GM20000 (cell line): ENCODE measurements at regions not wholly inside any gene's neighbourhood (a gene's known extent, or its start where the extent isn't known, plus 50 kb on each side); places are given as distances from the start of the nearest gene placed in this dataset.
A peak's percentile ranks its signal among the peaks of the same experiment; 100 is the strongest.

Experiments used
- DNase-seq: peaks from one replicate; pipeline ENCODE4 v3.0.0; 2012; ENCODE audit warnings: low spot score
- TF ChIP-seq, protein P1 (sequence below): IDR thresholded peaks from 2 replicates; pipeline ENCODE4 v1.5.1; 2012; ENCODE audit warnings: mild to moderate bottlenecking, control low read depth; ENCODE audit errors: extremely low read depth, missing control alignments

- no peak for DNase-seq
- TF ChIP-seq, protein P1, sequence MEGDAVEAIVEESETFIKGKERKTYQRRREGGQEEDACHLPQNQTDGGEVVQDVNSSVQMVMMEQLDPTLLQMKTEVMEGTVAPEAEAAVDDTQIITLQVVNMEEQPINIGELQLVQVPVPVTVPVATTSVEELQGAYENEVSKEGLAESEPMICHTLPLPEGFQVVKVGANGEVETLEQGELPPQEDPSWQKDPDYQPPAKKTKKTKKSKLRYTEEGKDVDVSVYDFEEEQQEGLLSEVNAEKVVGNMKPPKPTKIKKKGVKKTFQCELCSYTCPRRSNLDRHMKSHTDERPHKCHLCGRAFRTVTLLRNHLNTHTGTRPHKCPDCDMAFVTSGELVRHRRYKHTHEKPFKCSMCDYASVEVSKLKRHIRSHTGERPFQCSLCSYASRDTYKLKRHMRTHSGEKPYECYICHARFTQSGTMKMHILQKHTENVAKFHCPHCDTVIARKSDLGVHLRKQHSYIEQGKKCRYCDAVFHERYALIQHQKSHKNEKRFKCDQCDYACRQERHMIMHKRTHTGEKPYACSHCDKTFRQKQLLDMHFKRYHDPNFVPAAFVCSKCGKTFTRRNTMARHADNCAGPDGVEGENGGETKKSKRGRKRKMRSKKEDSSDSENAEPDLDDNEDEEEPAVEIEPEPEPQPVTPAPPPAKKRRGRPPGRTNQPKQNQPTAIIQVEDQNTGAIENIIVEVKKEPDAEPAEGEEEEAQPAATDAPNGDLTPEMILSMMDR, result no peak
Observed at GRCh38 chr3:159319156-159319555, 517.3 kb downstream of the MFSD1 start.

DNA sequence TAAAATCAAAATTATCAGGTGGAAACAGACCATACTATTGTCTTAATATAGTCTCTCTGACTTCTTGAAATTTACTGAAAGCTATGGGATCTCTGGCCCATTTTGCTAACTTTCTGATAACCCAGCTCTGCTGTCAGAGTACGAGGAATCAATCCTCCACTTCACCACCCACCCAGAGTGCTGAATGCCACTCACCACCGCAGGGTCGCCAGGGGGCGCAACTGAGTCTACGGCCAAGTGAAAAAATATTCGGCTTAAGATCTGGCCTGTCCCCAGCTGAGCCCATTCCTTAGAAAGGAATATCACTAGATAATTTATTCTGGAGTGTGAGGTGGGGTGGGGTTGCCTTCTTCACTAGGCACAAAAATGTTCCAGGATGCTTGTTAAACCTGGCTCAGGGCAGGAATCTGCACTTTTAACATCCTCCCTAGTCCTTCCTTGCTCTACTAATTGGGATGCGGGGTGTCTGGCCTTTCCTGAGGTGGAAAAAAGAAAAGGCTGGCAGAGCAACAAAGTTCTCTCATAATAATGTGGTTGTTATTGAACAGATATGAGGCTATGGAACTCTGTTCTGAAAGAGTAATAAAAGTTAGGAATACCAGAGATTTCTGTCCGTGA, 520.6 kb downstream of the MFSD1 start:
- TF ChIP-seq, protein P1, result peak; percentile 85
- DNase-seq, result peak; percentile 39

GRCh38 chr3:159323848-159324247, 522.0 kb downstream of the MFSD1 start:
- DNase-seq, result no peak

GRCh38 chr3:159326998-159327397, 525.1 kb downstream of the MFSD1 start:
- DNase-seq, result no peak
- TF ChIP-seq, protein P1, result no peak

More at GRCh38 chr3:159323848-159324247, 522.0 kb downstream of the MFSD1 start:
- TF ChIP-seq, protein P1, result no peak

- no peak for DNase-seq
- TF ChIP-seq, protein P1, result no peak
Observed at GRCh38 chr3:159332535-159333099, 530.8 kb downstream of the MFSD1 start.

DNA sequence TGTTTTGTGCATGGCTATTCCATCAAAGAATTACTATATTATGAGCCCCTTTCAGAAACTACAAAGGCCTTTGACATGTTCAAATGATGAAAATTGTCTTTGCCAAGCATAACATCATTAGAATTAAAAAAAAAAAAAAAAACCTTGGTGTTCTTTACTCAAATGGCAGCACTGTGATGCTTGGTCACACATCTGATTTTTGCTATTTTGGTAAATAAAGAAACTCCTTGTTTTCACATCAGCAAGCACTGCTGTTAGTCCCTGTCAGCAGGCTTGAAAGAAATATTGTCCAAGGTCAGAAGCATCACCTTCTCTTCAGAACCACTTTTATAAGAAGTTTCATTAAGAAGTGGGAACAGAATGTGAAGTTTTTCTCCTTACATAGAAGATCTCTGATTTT, 537.3 kb downstream of the MFSD1 start:
- TF ChIP-seq, protein P1, result no peak

GRCh38 chr3:159340877-159341500, 539.1 kb downstream of the MFSD1 start:
- no peak for DNase-seq
- TF ChIP-seq, protein P1, result no peak

More for the DNA sequence above, 537.3 kb downstream of the MFSD1 start:
- DNase-seq, result no peak
